ENCODE measurements at regions not wholly inside any gene's neighbourhood (a gene's known extent, or its start where the extent isn't known, plus 50 kb on each side); places are given as distances from the start of the nearest gene placed in this dataset.

DNA sequence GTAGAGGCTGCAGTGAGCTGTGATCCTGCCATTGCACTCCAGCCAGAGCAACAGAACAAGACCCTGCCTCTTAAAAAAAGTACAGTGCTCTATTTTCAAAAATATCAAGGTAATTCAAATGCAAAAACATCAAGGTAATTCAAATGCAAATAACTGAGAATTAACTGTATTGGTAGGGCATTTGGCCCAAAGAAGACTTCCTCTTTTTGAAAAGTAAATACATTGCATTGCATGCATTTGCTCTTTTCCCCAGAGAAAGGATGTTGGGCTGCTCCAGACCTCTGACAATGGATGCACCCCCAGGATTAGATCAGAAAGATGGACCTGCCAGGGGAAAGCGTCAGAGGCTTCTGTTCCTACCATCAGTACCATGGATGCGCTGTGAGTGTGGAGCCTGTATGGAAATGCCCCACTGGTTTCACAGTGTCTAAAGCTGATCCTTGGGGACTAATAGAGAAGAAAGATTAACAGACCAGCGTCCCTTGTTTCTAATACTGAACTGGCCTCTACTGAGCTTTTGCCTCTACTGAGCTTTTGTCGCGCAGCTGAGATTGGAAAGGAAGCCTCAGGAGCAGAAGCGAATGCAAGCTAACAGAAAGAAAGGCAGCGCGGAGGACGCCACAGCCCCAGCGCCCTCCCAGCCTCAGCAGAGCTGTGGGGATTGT lies 93.5 kb upstream of the LYZL2 start:
- no peak for TF ChIP-seq EGR1 (IDR thresholded peaks at IDR 0.05; ENCODE audit: borderline replicate concordance, low read depth, low read length)
- TF ChIP-seq POLR2AphosphoS5 (IDR thresholded peaks at IDR 0.05; ENCODE audit: low read depth, low read length): no peak
- TF ChIP-seq CTCF (IDR thresholded peaks at IDR 0.05; ENCODE audit: control extremely low read depth in 1 of 3, insufficient read depth in 1 of 3, low read depth in 1 of 3, low read length in 3 of 3): no peak
- no peak for TF ChIP-seq BCL11A (IDR thresholded peaks at IDR 0.05; ENCODE audit: low read depth in 2 of 2, low read length in 2 of 2)
- no peak for TF ChIP-seq POLR2A (IDR thresholded peaks at IDR 0.05; ENCODE audit: control extremely low read depth in 1 of 2, low read depth in 2 of 2, low read length in 2 of 2)
- no peak for TF ChIP-seq ZNF274 (IDR thresholded peaks at IDR 0.05; ENCODE audit: borderline replicate concordance, extremely low read depth, low read length)
- TF ChIP-seq, protein P1, sequence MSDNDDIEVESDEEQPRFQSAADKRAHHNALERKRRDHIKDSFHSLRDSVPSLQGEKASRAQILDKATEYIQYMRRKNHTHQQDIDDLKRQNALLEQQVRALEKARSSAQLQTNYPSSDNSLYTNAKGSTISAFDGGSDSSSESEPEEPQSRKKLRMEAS (IDR thresholded peaks at IDR 0.05): no peak

Measured in H1 (cell line).